ENCODE measurements at regions not wholly inside any gene's neighbourhood (a gene's known extent, or its start where the extent isn't known, plus 50 kb on each side); places are given as distances from the start of the nearest gene placed in this dataset.

DNA sequence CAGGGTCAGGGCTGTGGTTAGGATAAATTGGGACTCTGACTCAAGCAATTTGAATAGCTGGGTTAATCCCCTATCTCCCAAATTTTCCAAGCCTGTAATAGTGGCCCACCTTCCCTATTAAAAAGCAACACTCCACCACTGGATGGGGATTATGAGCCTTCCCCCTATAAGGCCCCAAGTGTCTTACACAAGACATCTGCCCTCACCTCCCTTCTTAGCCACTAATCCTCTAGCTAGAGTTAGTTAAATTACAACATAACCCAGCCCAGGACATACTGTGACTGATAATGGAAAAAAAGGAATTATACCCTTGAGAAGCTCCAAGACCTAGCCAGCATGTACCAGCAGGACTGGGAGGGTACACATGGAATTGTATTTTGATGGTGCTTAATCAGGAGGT lies 190.4 kb downstream of the NRP2 start:
- DNase-seq, result no peak
- Histone ChIP-seq H3K36me3 (no peaks in the 10 kb centered on the region), H3K4me1 (no peaks in the 10 kb centered on the region), H3K9me3 (no peaks in the 10 kb centered on the region), H3K27ac (no peak overlapping the region), H3K27me3 (no peaks in the 10 kb centered on the region), H3K9ac (ENCODE audit: low read depth in 2 of 2, low read length in 2 of 2) (no peak overlapping the region), H3K4me3 (no peak overlapping the region)
- intact Hi-C loops (cut with DNase I), result no loop called here
- TF ChIP-seq, protein P1, sequence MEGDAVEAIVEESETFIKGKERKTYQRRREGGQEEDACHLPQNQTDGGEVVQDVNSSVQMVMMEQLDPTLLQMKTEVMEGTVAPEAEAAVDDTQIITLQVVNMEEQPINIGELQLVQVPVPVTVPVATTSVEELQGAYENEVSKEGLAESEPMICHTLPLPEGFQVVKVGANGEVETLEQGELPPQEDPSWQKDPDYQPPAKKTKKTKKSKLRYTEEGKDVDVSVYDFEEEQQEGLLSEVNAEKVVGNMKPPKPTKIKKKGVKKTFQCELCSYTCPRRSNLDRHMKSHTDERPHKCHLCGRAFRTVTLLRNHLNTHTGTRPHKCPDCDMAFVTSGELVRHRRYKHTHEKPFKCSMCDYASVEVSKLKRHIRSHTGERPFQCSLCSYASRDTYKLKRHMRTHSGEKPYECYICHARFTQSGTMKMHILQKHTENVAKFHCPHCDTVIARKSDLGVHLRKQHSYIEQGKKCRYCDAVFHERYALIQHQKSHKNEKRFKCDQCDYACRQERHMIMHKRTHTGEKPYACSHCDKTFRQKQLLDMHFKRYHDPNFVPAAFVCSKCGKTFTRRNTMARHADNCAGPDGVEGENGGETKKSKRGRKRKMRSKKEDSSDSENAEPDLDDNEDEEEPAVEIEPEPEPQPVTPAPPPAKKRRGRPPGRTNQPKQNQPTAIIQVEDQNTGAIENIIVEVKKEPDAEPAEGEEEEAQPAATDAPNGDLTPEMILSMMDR (IDR thresholded peaks at IDR 0.05), result no peak

DNA sequence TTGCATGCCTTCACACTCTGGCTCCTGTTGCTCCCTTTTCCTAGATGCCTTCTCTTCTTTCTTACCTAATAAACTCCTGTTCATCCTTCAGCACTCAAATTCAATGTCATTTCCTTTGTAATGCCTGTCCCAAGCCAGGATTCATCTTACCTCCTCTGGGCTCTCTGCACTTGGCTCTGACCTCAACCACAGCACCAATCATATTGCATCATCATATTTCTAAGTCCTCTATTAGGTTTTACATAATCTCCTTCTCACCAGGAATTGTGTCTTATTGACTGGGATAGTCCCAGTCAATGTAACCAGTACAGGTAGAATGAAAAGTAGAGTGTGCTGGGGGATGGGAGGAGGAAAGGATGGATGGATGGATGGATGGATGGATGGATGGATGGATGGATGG lies 187.1 kb downstream of the NRP2 start:
- no peak overlapping the region for H3K27ac ChIP-seq
- no peaks in the 10 kb centered on the region for H3K9me3 ChIP-seq
- no peaks in the 10 kb centered on the region for H3K4me1 ChIP-seq
- DNase-seq, result no peak
- H3K4me3 ChIP-seq, result no peak overlapping the region
- no peaks in the 10 kb centered on the region for H3K27me3 ChIP-seq
- TF ChIP-seq, protein P1 (IDR thresholded peaks at IDR 0.05), result no peak
- H3K9ac ChIP-seq (ENCODE audit: low read depth in 2 of 2, low read length in 2 of 2), result no peak overlapping the region
- H3K36me3 ChIP-seq, result no peaks in the 10 kb centered on the region
- intact Hi-C loops (cut with DNase I), result no loop called here

DNA sequence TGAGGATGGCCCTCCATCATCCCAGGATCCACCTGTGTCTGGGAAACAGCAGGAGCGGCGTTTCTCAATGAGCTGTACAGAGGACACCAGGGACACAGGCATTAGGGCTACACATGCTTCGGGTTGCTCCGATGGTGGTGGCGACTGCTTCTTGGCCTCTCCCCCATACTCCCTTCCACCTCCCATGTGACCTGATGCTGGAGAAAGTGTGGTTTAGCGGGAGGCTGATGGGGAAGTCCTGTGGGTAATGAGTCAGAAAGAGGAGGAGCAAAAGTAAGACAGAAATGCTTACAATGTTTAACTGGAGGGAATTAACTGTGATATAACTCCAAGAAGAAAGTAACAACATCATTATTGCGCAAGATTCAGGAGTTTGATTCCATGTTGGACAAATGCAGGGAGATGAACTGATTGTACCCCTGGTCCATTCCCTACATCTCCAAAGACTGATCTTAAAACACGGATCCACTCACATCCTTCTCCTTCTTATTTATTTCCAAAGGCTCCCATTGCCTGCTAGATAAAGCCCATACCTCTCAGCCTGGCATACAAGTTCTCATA lies 186.6 kb downstream of the NRP2 start:
- Histone ChIP-seq H3K27ac (no peak overlapping the region), H3K27me3 (no peaks in the 10 kb centered on the region), H3K4me1 (no peaks in the 10 kb centered on the region), H3K36me3 (no peaks in the 10 kb centered on the region), H3K9ac (ENCODE audit: low read depth in 2 of 2, low read length in 2 of 2) (no peak overlapping the region), H3K4me3 (no peak overlapping the region), H3K9me3 (no peaks in the 10 kb centered on the region)
- TF ChIP-seq, protein P1 (IDR thresholded peaks at IDR 0.05), result no peak
- no peak for DNase-seq
- intact Hi-C loops (cut with DNase I), result no loop called here

DNA sequence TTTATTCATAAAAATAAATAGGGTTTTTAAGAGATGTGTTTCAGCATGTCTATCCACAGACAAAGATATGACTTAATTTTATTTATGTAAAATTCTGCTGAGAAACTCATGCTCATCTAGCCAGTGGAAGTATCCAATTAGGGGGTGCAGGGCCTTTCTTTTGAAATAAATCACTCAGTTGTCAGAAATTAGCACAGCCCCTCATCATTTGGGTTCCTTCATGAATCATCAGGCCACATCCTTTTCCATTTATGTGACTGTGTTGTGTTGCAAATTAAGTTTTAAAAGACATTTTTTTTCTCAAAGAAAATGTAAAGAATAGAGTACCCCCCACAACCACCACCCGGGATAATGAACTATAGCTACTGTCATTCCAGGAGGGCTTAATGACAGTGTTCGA lies 185.8 kb downstream of the NRP2 start:
- intact Hi-C loops (cut with DNase I), result no loop called here
- no peaks in the 10 kb centered on the region for H3K9me3 ChIP-seq
- no peak for DNase-seq
- TF ChIP-seq, protein P1 (IDR thresholded peaks at IDR 0.05), result no peak
- no peak overlapping the region for H3K4me3 ChIP-seq
- no peak overlapping the region for H3K27ac ChIP-seq
- H3K9ac ChIP-seq (ENCODE audit: low read depth in 2 of 2, low read length in 2 of 2), result no peak overlapping the region
- no peaks in the 10 kb centered on the region for H3K36me3 ChIP-seq
- H3K27me3 ChIP-seq, result no peaks in the 10 kb centered on the region
- no peaks in the 10 kb centered on the region for H3K4me1 ChIP-seq

DNA sequence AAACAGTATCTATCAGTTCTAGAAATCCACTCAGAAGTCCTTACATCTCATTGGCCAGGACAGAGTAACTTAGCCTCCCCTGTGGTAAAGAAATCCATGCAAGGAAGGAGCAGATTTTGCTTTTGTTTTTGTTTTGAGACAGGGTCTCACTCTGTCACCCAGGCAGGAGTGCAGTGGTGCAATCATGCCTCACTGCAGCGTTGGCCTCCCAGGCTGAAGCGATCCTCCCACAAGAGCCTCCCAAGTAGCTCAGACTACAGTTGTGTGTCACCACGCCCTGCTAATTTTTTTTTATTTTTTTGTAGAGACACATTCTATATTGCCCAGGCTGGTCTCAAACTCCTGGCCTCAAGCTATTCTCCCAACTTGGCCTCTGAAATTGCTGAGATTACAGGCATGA lies 185.1 kb downstream of the NRP2 start:
- no peak for DNase-seq
- TF ChIP-seq, protein P1 (IDR thresholded peaks at IDR 0.05), result no peak
- no peaks in the 10 kb centered on the region for H3K4me1 ChIP-seq
- H3K27me3 ChIP-seq, result no peaks in the 10 kb centered on the region
- no peaks in the 10 kb centered on the region for H3K9me3 ChIP-seq
- no peaks in the 10 kb centered on the region for H3K36me3 ChIP-seq
- intact Hi-C loops (cut with DNase I), result no loop called here
- no peak overlapping the region for H3K9ac ChIP-seq (ENCODE audit: low read depth in 2 of 2, low read length in 2 of 2)
- H3K27ac ChIP-seq, result no peak overlapping the region
- H3K4me3 ChIP-seq, result no peak overlapping the region

Measured in colonic mucosa (tissue), 4 donors.